Frontal cortex (tissue), 3 donors: ENCODE measurements at regions not wholly inside any gene's neighbourhood (a gene's known extent, or its start where the extent isn't known, plus 50 kb on each side); places are given as distances from the start of the nearest gene placed in this dataset.

Source experiments
- DNase-seq, 2 donors: peaks; one replicate each; pipeline ENCODE4 v3.0.0; 2012; ENCODE audit warnings: low spot score in 2 of 2
- FAIRE-seq: peaks from 2 replicates; lab custom pipeline; 2012; peaks lifted over from hg19 to GRCh38; lab: Jason Lieb, UNC
- donor health status: control.
- donor health status: control.
- donor health status: control.

GRCh38 chr2:121128741-121129659, 156.0 kb downstream of the TFCP2L1 start:
- peak in 1 of 2 donors; percentile 23 for DNase-seq

GRCh38 chr2:121129692-121130091, 155.3 kb downstream of the TFCP2L1 start:
- FAIRE-seq (no peak), DNase-seq (no peak)

More at GRCh38 chr2:121128741-121129659, 156.0 kb downstream of the TFCP2L1 start:
- no peak for FAIRE-seq

GRCh38 chr2:121130301-121130850, 154.6 kb downstream of the TFCP2L1 start:
- DNase-seq (no peak), FAIRE-seq (no peak)

- DNase-seq, result no peak
- no peak for FAIRE-seq
Measured at GRCh38 chr2:121131375-121131774, 153.6 kb downstream of the TFCP2L1 start.

GRCh38 chr2:121132054-121132761, 152.8 kb downstream of the TFCP2L1 start:
- FAIRE-seq (no peak), DNase-seq (no peak)

- FAIRE-seq (no peak), DNase-seq (no peak)
Measured at GRCh38 chr2:121132762-121133107, 152.3 kb downstream of the TFCP2L1 start.

GRCh38 chr2:121133551-121134319, 151.3 kb downstream of the TFCP2L1 start:
- FAIRE-seq, result no peak

GRCh38 chr2:121134728-121135127, 150.3 kb downstream of the TFCP2L1 start:
- FAIRE-seq (no peak), DNase-seq (no peak)

More at GRCh38 chr2:121133551-121134319, 151.3 kb downstream of the TFCP2L1 start:
- DNase-seq, result no peak

- FAIRE-seq (no peak), DNase-seq (no peak)
Measured at GRCh38 chr2:121135168-121135853, 149.7 kb downstream of the TFCP2L1 start.

GRCh38 chr2:121136323-121136722, 148.7 kb downstream of the TFCP2L1 start:
- no peak for DNase-seq
- FAIRE-seq, result no peak

GRCh38 chr2:121137571-121137970, 147.4 kb downstream of the TFCP2L1 start:
- DNase-seq (no peak), FAIRE-seq (no peak)

- FAIRE-seq (no peak), DNase-seq (no peak)
Measured at GRCh38 chr2:121140734-121141133, 144.3 kb downstream of the TFCP2L1 start.

GRCh38 chr2:121142452-121142851, 142.6 kb downstream of the TFCP2L1 start:
- FAIRE-seq (no peak), DNase-seq (no peak)

GRCh38 chr2:121144111-121144510, 140.9 kb downstream of the TFCP2L1 start:
- no peak for DNase-seq
- no peak for FAIRE-seq

GRCh38 chr2:121146630-121147029, 138.4 kb downstream of the TFCP2L1 start:
- no peak for FAIRE-seq
- no peak for DNase-seq

- DNase-seq (no peak), FAIRE-seq (no peak)
Measured at GRCh38 chr2:121147766-121148165, 137.2 kb downstream of the TFCP2L1 start.

GRCh38 chr2:121148481-121148880, 136.5 kb downstream of the TFCP2L1 start:
- DNase-seq, result no peak
- FAIRE-seq, result no peak

GRCh38 chr2:121149384-121149783, 135.6 kb downstream of the TFCP2L1 start:
- DNase-seq (no peak), FAIRE-seq (no peak)

- FAIRE-seq (no peak), DNase-seq (no peak)
Measured at GRCh38 chr2:121150126-121150525, 134.9 kb downstream of the TFCP2L1 start.
